Lower leg skin (tissue), 3 donors: ENCODE measurements at regions not wholly inside any gene's neighbourhood (a gene's known extent, or its start where the extent isn't known, plus 50 kb on each side); places are given as distances from the start of the nearest gene placed in this dataset.

ENCODE experiments used
- POLR2A ChIP-seq, 2 donors: fragments of 450-650 bp; IDR thresholded peaks; one replicate each; pipeline ENCODE4 v1.6.1; 2016 to 2017; ENCODE audit warnings: antibody characterized with exemption in 2 of 2, mild to moderate bottlenecking in 1 of 2, moderate library complexity in 1 of 2
- TF ChIP-seq, protein P1 (sequence below), 3 donors: fragments of 450-650 bp; IDR thresholded peaks; one replicate each; pipeline ENCODE4 v1.5.1; 2016; ENCODE audit warnings: antibody characterized with exemption in 3 of 3, mild to moderate bottlenecking in 3 of 3, moderate library complexity in 2 of 3

- TF ChIP-seq, protein P1, sequence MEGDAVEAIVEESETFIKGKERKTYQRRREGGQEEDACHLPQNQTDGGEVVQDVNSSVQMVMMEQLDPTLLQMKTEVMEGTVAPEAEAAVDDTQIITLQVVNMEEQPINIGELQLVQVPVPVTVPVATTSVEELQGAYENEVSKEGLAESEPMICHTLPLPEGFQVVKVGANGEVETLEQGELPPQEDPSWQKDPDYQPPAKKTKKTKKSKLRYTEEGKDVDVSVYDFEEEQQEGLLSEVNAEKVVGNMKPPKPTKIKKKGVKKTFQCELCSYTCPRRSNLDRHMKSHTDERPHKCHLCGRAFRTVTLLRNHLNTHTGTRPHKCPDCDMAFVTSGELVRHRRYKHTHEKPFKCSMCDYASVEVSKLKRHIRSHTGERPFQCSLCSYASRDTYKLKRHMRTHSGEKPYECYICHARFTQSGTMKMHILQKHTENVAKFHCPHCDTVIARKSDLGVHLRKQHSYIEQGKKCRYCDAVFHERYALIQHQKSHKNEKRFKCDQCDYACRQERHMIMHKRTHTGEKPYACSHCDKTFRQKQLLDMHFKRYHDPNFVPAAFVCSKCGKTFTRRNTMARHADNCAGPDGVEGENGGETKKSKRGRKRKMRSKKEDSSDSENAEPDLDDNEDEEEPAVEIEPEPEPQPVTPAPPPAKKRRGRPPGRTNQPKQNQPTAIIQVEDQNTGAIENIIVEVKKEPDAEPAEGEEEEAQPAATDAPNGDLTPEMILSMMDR (IDR thresholded peaks at IDR 0.05): no peak
- TF ChIP-seq POLR2A (IDR thresholded peaks at IDR 0.05): no peak
Measured at GRCh38 chr2:57720728-57721627, 325.6 kb upstream of the VRK2 start.
